ENCODE measurements at regions not wholly inside any gene's neighbourhood (a gene's known extent, or its start where the extent isn't known, plus 50 kb on each side); places are given as distances from the start of the nearest gene placed in this dataset.

- Histone ChIP-seq H3K36me3 (ENCODE audit: low read depth) (no peaks in the 10 kb centered on the region), H3K27me3 (ENCODE audit: insufficient read depth, poor library complexity, severe bottlenecking) (no peaks in the 10 kb centered on the region), H3K4me3 (ENCODE audit: severe bottlenecking) (no peak overlapping the region), H3K27ac (ENCODE audit: poor library complexity, severe bottlenecking) (no peak overlapping the region), H3K4me1 (ENCODE audit: insufficient read depth, poor library complexity, severe bottlenecking) (no peaks in the 10 kb centered on the region), H3K9me3 (ENCODE audit: severe bottlenecking) (no peaks in the 10 kb centered on the region)
- DNase-seq (ENCODE audit: low spot score) (no peak), ATAC-seq (ENCODE audit: low read depth) (no peak)
- TF ChIP-seq, protein P1, sequence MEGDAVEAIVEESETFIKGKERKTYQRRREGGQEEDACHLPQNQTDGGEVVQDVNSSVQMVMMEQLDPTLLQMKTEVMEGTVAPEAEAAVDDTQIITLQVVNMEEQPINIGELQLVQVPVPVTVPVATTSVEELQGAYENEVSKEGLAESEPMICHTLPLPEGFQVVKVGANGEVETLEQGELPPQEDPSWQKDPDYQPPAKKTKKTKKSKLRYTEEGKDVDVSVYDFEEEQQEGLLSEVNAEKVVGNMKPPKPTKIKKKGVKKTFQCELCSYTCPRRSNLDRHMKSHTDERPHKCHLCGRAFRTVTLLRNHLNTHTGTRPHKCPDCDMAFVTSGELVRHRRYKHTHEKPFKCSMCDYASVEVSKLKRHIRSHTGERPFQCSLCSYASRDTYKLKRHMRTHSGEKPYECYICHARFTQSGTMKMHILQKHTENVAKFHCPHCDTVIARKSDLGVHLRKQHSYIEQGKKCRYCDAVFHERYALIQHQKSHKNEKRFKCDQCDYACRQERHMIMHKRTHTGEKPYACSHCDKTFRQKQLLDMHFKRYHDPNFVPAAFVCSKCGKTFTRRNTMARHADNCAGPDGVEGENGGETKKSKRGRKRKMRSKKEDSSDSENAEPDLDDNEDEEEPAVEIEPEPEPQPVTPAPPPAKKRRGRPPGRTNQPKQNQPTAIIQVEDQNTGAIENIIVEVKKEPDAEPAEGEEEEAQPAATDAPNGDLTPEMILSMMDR (IDR thresholded peaks at IDR 0.05; ENCODE audit: poor library complexity, severe bottlenecking), result no peak
Measured at GRCh38 chr12:113645183-113645582, 173.5 kb upstream of the LHX5 start.

GRCh38 chr12:113643177-113643974, 171.7 kb upstream of the LHX5 start:
- ATAC-seq (ENCODE audit: low read depth), result no peak
- Histone ChIP-seq H3K36me3 (ENCODE audit: low read depth) (no peaks in the 10 kb centered on the region), H3K4me1 (ENCODE audit: insufficient read depth, poor library complexity, severe bottlenecking) (no peaks in the 10 kb centered on the region), H3K27me3 (ENCODE audit: insufficient read depth, poor library complexity, severe bottlenecking) (peaks cover 3% of the 10 kb centered on the region), H3K4me3 (ENCODE audit: severe bottlenecking) (no peak overlapping the region), H3K27ac (ENCODE audit: poor library complexity, severe bottlenecking) (no peak overlapping the region), H3K9me3 (ENCODE audit: severe bottlenecking) (no peaks in the 10 kb centered on the region)
- TF ChIP-seq, protein P1 (IDR thresholded peaks at IDR 0.05; ENCODE audit: poor library complexity, severe bottlenecking), result no peak
- DNase-seq (ENCODE audit: low spot score), result no peak

- TF ChIP-seq, protein P1 (IDR thresholded peaks at IDR 0.05; ENCODE audit: poor library complexity, severe bottlenecking), result no peak
- Histone ChIP-seq H3K27ac (ENCODE audit: poor library complexity, severe bottlenecking) (no peak overlapping the region), H3K4me1 (ENCODE audit: insufficient read depth, poor library complexity, severe bottlenecking) (no peaks in the 10 kb centered on the region), H3K9me3 (ENCODE audit: severe bottlenecking) (no peaks in the 10 kb centered on the region), H3K4me3 (ENCODE audit: severe bottlenecking) (no peak overlapping the region), H3K36me3 (ENCODE audit: low read depth) (no peaks in the 10 kb centered on the region), H3K27me3 (ENCODE audit: insufficient read depth, poor library complexity, severe bottlenecking) (peaks cover 3% of the 10 kb centered on the region)
- DNase-seq (ENCODE audit: low spot score) (no peak), ATAC-seq (ENCODE audit: low read depth) (no peak)
Measured at GRCh38 chr12:113642672-113643071, 171.0 kb upstream of the LHX5 start.

- DNase-seq (ENCODE audit: low spot score) (no peak), ATAC-seq (ENCODE audit: low read depth) (no peak)
- Histone ChIP-seq H3K9me3 (ENCODE audit: severe bottlenecking) (no peaks in the 10 kb centered on the region), H3K36me3 (ENCODE audit: low read depth) (no peaks in the 10 kb centered on the region), H3K27me3 (ENCODE audit: insufficient read depth, poor library complexity, severe bottlenecking) (peaks cover 7% of the 10 kb centered on the region), H3K4me3 (ENCODE audit: severe bottlenecking) (no peak overlapping the region), H3K4me1 (ENCODE audit: insufficient read depth, poor library complexity, severe bottlenecking) (no peaks in the 10 kb centered on the region), H3K27ac (ENCODE audit: poor library complexity, severe bottlenecking) (no peak overlapping the region)
- TF ChIP-seq, protein P1 (IDR thresholded peaks at IDR 0.05; ENCODE audit: poor library complexity, severe bottlenecking), result no peak
Measured at GRCh38 chr12:113642216-113642615, 170.5 kb upstream of the LHX5 start.

DNA sequence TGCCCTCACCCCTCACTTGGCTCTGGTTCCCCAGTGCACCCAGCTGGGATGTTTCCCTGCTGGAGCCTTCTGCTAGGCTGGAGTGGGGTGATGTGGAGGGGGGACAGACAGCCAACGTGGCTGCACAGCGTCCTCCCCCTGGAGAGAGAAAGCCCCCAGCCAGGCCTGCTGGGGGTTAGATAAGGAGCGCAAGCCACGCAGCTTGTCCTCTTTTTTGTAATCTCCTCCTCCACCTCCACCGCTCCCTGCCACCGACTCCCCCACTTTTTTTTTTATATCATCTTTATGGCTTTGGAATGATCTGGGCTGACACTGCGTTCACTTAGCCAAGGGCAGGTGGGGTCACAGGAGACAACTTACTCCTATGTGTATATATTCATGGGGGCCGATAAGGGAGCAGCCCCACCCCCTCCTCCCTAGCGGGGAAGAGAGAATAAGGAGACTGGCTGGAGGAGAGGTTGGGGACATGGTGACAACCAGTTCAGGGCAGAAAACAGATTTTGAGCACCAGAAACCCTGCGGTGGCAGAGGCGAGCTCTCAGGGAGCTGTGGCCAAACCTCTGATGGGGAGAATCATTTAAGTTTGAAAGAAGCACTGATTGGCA, 169.9 kb upstream of the LHX5 start:
- H3K27me3 ChIP-seq (ENCODE audit: insufficient read depth, poor library complexity, severe bottlenecking), result peaks cover 11% of the 10 kb centered on the region
- ATAC-seq (ENCODE audit: low read depth) (no peak), DNase-seq (ENCODE audit: low spot score) (no peak)
- H3K4me1 ChIP-seq (ENCODE audit: insufficient read depth, poor library complexity, severe bottlenecking), result no peaks in the 10 kb centered on the region
- H3K9me3 ChIP-seq (ENCODE audit: severe bottlenecking), result no peaks in the 10 kb centered on the region
- no peaks in the 10 kb centered on the region for H3K36me3 ChIP-seq (ENCODE audit: low read depth)
- TF ChIP-seq, protein P1 (IDR thresholded peaks at IDR 0.05; ENCODE audit: poor library complexity, severe bottlenecking), result no peak
- no peak overlapping the region for H3K4me3 ChIP-seq (ENCODE audit: severe bottlenecking)
- H3K27ac ChIP-seq (ENCODE audit: poor library complexity, severe bottlenecking), result no peak overlapping the region

Data from RWPE2 (cell line).